Testis (tissue), 2 donors: ENCODE measurements at regions not wholly inside any gene's neighbourhood (a gene's known extent, or its start where the extent isn't known, plus 50 kb on each side); places are given as distances from the start of the nearest gene placed in this dataset.

ENCODE experiments used
- POLR2A ChIP-seq: fragments of 450-650 bp; IDR thresholded peaks from one replicate; pipeline ENCODE4 v1.6.1; 2017; ENCODE audit warnings: antibody characterized with exemption, mild to moderate bottlenecking, moderate library complexity
- TF ChIP-seq, protein P1 (sequence below), 3 experiments: fragments of 450-650 bp in 2 of 3; fragments of 200-600 bp in 1 of 3; sonication (generic) in 1 of 3; IDR thresholded peaks; one replicate each; pipeline ENCODE4 v1.5.1; 2016 to 2019; ENCODE audit warnings: antibody characterized with exemption in 3 of 3, mild to moderate bottlenecking in 2 of 3, moderate library complexity in 1 of 3

DNA sequence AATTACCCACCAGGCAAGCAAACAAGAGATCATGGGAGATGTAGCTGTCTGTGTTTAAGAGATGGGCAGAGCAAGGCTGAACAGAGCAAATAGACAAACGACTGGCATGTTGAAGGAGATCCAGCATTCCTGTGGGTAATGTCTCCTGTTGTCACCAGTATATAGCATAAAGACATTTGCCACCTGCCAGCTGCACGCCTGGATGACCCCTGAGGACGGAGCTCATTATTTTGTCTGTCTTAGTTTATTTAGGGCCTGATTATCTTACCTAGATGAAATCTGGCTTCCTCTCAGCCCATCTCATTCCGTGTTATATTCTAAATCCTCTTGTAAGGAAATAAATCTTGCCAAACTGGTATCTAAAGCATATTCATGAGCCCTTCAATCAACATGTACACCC, 510.3 kb upstream of the LINC00305 start:
- TF ChIP-seq, protein P1, sequence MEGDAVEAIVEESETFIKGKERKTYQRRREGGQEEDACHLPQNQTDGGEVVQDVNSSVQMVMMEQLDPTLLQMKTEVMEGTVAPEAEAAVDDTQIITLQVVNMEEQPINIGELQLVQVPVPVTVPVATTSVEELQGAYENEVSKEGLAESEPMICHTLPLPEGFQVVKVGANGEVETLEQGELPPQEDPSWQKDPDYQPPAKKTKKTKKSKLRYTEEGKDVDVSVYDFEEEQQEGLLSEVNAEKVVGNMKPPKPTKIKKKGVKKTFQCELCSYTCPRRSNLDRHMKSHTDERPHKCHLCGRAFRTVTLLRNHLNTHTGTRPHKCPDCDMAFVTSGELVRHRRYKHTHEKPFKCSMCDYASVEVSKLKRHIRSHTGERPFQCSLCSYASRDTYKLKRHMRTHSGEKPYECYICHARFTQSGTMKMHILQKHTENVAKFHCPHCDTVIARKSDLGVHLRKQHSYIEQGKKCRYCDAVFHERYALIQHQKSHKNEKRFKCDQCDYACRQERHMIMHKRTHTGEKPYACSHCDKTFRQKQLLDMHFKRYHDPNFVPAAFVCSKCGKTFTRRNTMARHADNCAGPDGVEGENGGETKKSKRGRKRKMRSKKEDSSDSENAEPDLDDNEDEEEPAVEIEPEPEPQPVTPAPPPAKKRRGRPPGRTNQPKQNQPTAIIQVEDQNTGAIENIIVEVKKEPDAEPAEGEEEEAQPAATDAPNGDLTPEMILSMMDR (IDR thresholded peaks at IDR 0.05): no peak
- TF ChIP-seq POLR2A: no peak
